Heart right ventricle (tissue), 16 donors: ENCODE measurements at regions not wholly inside any gene's neighbourhood (a gene's known extent, or its start where the extent isn't known, plus 50 kb on each side); places are given as distances from the start of the nearest gene placed in this dataset.

Source experiments
- ATAC-seq, 8 donors: fragments of 200-7000 bp; cut with Tn5 transposase; one replicate each; pipeline ENCODE4 v1.9.1; 2020; ENCODE audit warnings: mild to moderate bottlenecking in 8 of 8, moderate library complexity in 8 of 8, moderate number of reproducible peaks in 1 of 8
- DNase-seq, 2 donors: peaks; one replicate each; pipeline ENCODE4 v3.0.0-alpha.2; 2020
- H3K27ac ChIP-seq, 10 donors: fragments of 200-600 bp; sonication (generic) in 2 of 10; one replicate each; pipeline versions ENCODE4 v1.5.0 to v1.8.0; 2020 to 2022; ENCODE audit warnings: mild to moderate bottlenecking in 3 of 10
- H3K27me3 ChIP-seq, 7 donors: fragments of 200-600 bp; one replicate each; pipeline ENCODE4 v1.8.0; 2021 to 2022; ENCODE audit warnings: mild to moderate bottlenecking in 2 of 7
- H3K36me3 ChIP-seq, 9 donors: fragments of 200-600 bp; sonication (generic) in 1 of 9; one replicate each; pipeline versions ENCODE4 v1.5.0 to v1.8.0; 2020 to 2022; ENCODE audit warnings: mild to moderate bottlenecking in 2 of 9
- H3K4me1 ChIP-seq, 9 donors: fragments of 200-600 bp; sonication (generic) in 1 of 9; one replicate each; pipeline versions ENCODE4 v1.5.0 to v1.8.0; 2020 to 2022; ENCODE audit warnings: mild to moderate bottlenecking in 4 of 9
- H3K4me3 ChIP-seq, 10 donors: fragments of 200-600 bp; sonication (generic) in 2 of 10; one replicate each; pipeline versions ENCODE4 v1.5.0 to v1.8.0; 2020 to 2022; ENCODE audit warnings: mild to moderate bottlenecking in 7 of 10, moderate library complexity in 2 of 10
- H3K9me3 ChIP-seq, 11 donors: fragments of 200-600 bp in 10 of 11; sonication (generic) in 2 of 11; one replicate each; pipeline versions ENCODE4 v1.5.0 to v1.8.0; 2013 to 2022; ENCODE audit warnings: mild to moderate bottlenecking in 2 of 11, control low read depth in 1 of 11, moderate library complexity in 1 of 11
- CTCF ChIP-seq, 9 donors: fragments of 200-600 bp; sonication (generic) in 2 of 9; IDR thresholded peaks; one replicate each; pipeline versions ENCODE4 v1.5.0 to v1.8.0; 2021 to 2022; ENCODE audit warnings: antibody characterized with exemption in 9 of 9, mild to moderate bottlenecking in 5 of 9, moderate library complexity in 1 of 9
- WGBS, 2 donors: extraction: QIAGEN DNeasy Blood & Tissue Kit; methylation state at CpG; one replicate each; pipeline ENCODE4 v1.1.7; 2013; ENCODE audit warnings: inconsistent platforms in 1 of 2; 5-methylcytosine and 5-hydroxymethylcytosine counted together
- intact Hi-C, 10 donors: fragments of 100-400 bp; cut with DNase I; formaldehyde crosslinking; loops; one replicate each; pipeline versions ENCODE4 v1.11.1 to v1.14.2; 2022
- donor health status: Arrhythmogenic right ventricular cardiomyopathy.
- donor health status: ischemic (EF 13 %, LVEDD 7.1; RV severe dilation, severe dysfunction).
- donor health status: healthy with polysubstance abuse.
- donor health status: DM: no; HTN: yes; CAD: no.
- donor health status: DM: no; HTN: no; CAD: no.
- donor health status: ischemic (EF 25% LVEDD 6.9; RV normal size, moderate dysfunction).
- donor health status: ischemic (EF 25% LVEDD 5.7; RV mildly dilated, moderate dysfunction).
- donor health status: healthy.
- donor health status: DM: yes; HTN: yes; CAD: no.
- donor health status: Ischemic cardiomyopathy.
- donor health status: ischemic (EF 35%, LVEDD 5.7; RV mildly dilated, moderate dysfunction).
- donor health status: nonischemic (EF 11% LVEDD 7.7; RV severe dilation, severe dysfunction).
- donor health status: DM: yes; HTN: yes; CAD: no.
- donor health status: PGD.
- donor health status: ischemic (EF 29% LVEDD 5.4; RV normal size, mild dysfunction).
- donor health status: nonischemic (EF 23%, LVEDD 6.1; RV moderate dilation, normal function).

- H3K27me3 ChIP-seq: no peaks in the 10 kb centered on the region
These were observed 110.3 kb upstream of the RAB12 start for GRCh38 chr18:8498905-8499304.

GRCh38 chr18:8499810-8500675 lies 109.2 kb upstream of the RAB12 start:
- Histone ChIP-seq H3K4me1 (peaks cover 0 to 5% (median 0%) of the 10 kb centered on the region in 9 donors), H3K27ac (no peak overlapping the region), H3K27me3 (no peaks in the 10 kb centered on the region), H3K9me3 (no peaks in the 10 kb centered on the region), H3K4me3 (no peak overlapping the region), H3K36me3 (no peaks in the 10 kb centered on the region)
- DNase-seq (no peak), ATAC-seq (peak in 1 of 8 donors; percentile 38)
- 81 to 89% methylated on average over 8 of the region's 8 CpGs for WGBS, 2 donors
- TF ChIP-seq CTCF (IDR thresholded peaks at IDR 0.05): no peak
- intact Hi-C loops: no loop called here

More at GRCh38 chr18:8498905-8499304, 110.3 kb upstream of the RAB12 start:
- WGBS, 2 donors: 92 to 96% methylated on average over 4 of the region's 4 CpGs
- Histone ChIP-seq H3K4me3 (no peak overlapping the region), H3K9me3 (no peaks in the 10 kb centered on the region), H3K4me1 (peaks cover 0 to 5% (median 0%) of the 10 kb centered on the region in 9 donors), H3K27ac (no peak overlapping the region), H3K36me3 (no peaks in the 10 kb centered on the region)
- ATAC-seq (no peak), DNase-seq (no peak)
- no peak for TF ChIP-seq CTCF (IDR thresholded peaks at IDR 0.05)
- intact Hi-C loops: no loop called here

GRCh38 chr18:8501044-8501443 lies 108.2 kb upstream of the RAB12 start:
- no peak overlapping the region for H3K4me3 ChIP-seq
- DNase-seq (no peak), ATAC-seq (peak in 3 of 8 donors; percentile 21 to 50 (median 31))
- no peaks in the 10 kb centered on the region for H3K9me3 ChIP-seq
- TF ChIP-seq CTCF (IDR thresholded peaks at IDR 0.05): no peak
- intact Hi-C loops: no loop called here
- no peaks in the 10 kb centered on the region for H3K36me3 ChIP-seq
- no peak overlapping the region for H3K27ac ChIP-seq
- H3K4me1 ChIP-seq: peaks cover 0 to 5% (median 0%) of the 10 kb centered on the region in 9 donors
- WGBS, 2 donors: 27 to 33% methylated on average over 12 of the region's 12 CpGs
- H3K27me3 ChIP-seq: no peaks in the 10 kb centered on the region

DNA sequence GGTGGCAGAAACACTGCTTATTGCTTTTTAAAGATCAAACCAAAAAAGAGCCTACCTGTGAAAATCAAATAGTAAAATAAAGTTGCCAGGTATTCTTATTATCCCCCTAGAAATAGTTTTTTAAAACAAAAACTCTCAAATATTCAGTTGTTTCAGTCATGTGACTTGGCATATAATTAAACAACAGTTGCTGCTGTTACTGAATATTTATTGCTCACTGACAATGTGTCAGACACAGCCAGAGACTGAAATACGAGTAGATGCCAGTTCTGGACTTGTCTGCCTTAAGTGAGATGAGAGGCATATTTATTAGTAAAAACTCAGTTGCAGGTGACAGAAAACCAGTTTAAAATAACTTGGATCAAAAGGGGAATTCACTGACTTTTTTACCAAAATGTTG lies 106.0 kb upstream of the RAB12 start:
- 70 to 86% methylated on average over 1 of the region's 1 CpG for WGBS, 2 donors
- DNase-seq (no peak), ATAC-seq (no peak)
- no peak overlapping the region for H3K4me3 ChIP-seq
- H3K9me3 ChIP-seq: no peaks in the 10 kb centered on the region
- no peak for TF ChIP-seq CTCF (IDR thresholded peaks at IDR 0.05)
- no peaks in the 10 kb centered on the region for H3K36me3 ChIP-seq
- intact Hi-C loops: no loop called here
- H3K27ac ChIP-seq: no peak overlapping the region
- peaks cover 0 to 5% (median 0%) of the 10 kb centered on the region in 9 donors for H3K4me1 ChIP-seq
- peaks cover 0 to 4% (median 0%) of the 10 kb centered on the region in 7 donors for H3K27me3 ChIP-seq
